Breast epithelium (tissue), 3 donors: ENCODE measurements at regions not wholly inside any gene's neighbourhood (a gene's known extent, or its start where the extent isn't known, plus 50 kb on each side); places are given as distances from the start of the nearest gene placed in this dataset.

ENCODE experiments used
- POLR2A ChIP-seq: fragments of 450-650 bp; IDR thresholded peaks from one replicate; pipeline ENCODE4 v1.6.1; 2016; ENCODE audit warnings: antibody characterized with exemption, mild to moderate bottlenecking, moderate library complexity
- POLR2AphosphoS5 ChIP-seq, 3 donors: sonication (generic); formaldehyde crosslinking; IDR thresholded peaks; one replicate each; pipeline ENCODE4 v1.6.1; 2017; ENCODE audit warnings: antibody characterized with exemption in 3 of 3
- TF ChIP-seq, protein P1 (sequence below), 3 donors: fragments of 450-650 bp; IDR thresholded peaks; one replicate each; pipeline ENCODE4 v1.5.1; 2016 to 2017; ENCODE audit warnings: antibody characterized with exemption in 3 of 3, mild to moderate bottlenecking in 3 of 3, moderate library complexity in 3 of 3

- TF ChIP-seq POLR2A = no peak
- TF ChIP-seq, protein P1, sequence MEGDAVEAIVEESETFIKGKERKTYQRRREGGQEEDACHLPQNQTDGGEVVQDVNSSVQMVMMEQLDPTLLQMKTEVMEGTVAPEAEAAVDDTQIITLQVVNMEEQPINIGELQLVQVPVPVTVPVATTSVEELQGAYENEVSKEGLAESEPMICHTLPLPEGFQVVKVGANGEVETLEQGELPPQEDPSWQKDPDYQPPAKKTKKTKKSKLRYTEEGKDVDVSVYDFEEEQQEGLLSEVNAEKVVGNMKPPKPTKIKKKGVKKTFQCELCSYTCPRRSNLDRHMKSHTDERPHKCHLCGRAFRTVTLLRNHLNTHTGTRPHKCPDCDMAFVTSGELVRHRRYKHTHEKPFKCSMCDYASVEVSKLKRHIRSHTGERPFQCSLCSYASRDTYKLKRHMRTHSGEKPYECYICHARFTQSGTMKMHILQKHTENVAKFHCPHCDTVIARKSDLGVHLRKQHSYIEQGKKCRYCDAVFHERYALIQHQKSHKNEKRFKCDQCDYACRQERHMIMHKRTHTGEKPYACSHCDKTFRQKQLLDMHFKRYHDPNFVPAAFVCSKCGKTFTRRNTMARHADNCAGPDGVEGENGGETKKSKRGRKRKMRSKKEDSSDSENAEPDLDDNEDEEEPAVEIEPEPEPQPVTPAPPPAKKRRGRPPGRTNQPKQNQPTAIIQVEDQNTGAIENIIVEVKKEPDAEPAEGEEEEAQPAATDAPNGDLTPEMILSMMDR (IDR thresholded peaks at IDR 0.05) = no peak
- no peak for TF ChIP-seq POLR2AphosphoS5 (IDR thresholded peaks at IDR 0.05)
These were observed 1091.8 kb downstream of the AACS start for GRCh38 chr12:126156806-126157574.
